MCF 10A (cell line): ENCODE measurements at regions not wholly inside any gene's neighbourhood (a gene's known extent, or its start where the extent isn't known, plus 50 kb on each side); places are given as distances from the start of the nearest gene placed in this dataset.

Experiments used
- BruUV-seq: library from RNA; stranded (reverse); fragments of 400-500 nt; replicated peaks from 2 replicates; lab custom pipeline; 2021; lab: Mats Ljungman, UMichigan
- CTCF ChIA-PET: fragments of 300-600 bp; sonication (Branson Sonifier 250); formaldehyde crosslinking; extraction: SDS; loops from one replicate; lab custom pipeline; 2021; ENCODE audit warnings: antibody characterized with exemption, inconsistent platforms; lab: Yijun Ruan, JAX
- POLR2A ChIA-PET: fragments of 300-600, 350-650 bp; sonication (Branson Sonifier 250); formaldehyde crosslinking; extraction: SDS; loops from one replicate; lab custom pipeline; 2020; ENCODE audit warnings: antibody characterized with exemption, inconsistent platforms; lab: Yijun Ruan, JAX
- DNase-seq: peaks from one replicate; pipeline ENCODE4 v3.0.0-alpha.2; 2018; ENCODE audit not compliant: unreplicated experiment
- H3K27ac Mint-ChIP-seq: one replicate; pipeline ENCODE4 v1.8.0; 2022; ENCODE audit warnings: mild to moderate bottlenecking, low read depth, mixed read lengths; ENCODE audit not compliant: unreplicated experiment
- H3K27me3 Mint-ChIP-seq: one replicate; pipeline ENCODE4 v1.8.0; 2022; ENCODE audit warnings: mixed read lengths; ENCODE audit not compliant: insufficient read depth, unreplicated experiment
- H3K36me3 Mint-ChIP-seq: one replicate; pipeline ENCODE4 v1.8.0; 2022; ENCODE audit warnings: mild to moderate bottlenecking, moderate library complexity, mixed read lengths; ENCODE audit not compliant: insufficient read depth, unreplicated experiment
- H3K4me1 Mint-ChIP-seq: one replicate; pipeline ENCODE4 v1.8.0; 2022; ENCODE audit warnings: mixed read lengths; ENCODE audit not compliant: insufficient read depth, unreplicated experiment
- H3K4me3 Mint-ChIP-seq: one replicate; pipeline ENCODE4 v1.8.0; 2022; ENCODE audit warnings: mild to moderate bottlenecking, moderate library complexity, mixed read lengths; ENCODE audit not compliant: unreplicated experiment
- H3K9me3 Mint-ChIP-seq: one replicate; pipeline ENCODE4 v1.8.0; 2022; ENCODE audit warnings: mixed read lengths; ENCODE audit not compliant: unreplicated experiment
- CTCF ChIP-seq: fragments of 200-600 bp; IDR thresholded peaks from one replicate; pipeline ENCODE4 v1.8.0; 2022; ENCODE audit warnings: antibody characterized with exemption, mild to moderate bottlenecking; ENCODE audit not compliant: unreplicated experiment
- intact Hi-C: fragments of 100-400 bp; cut with micrococcal nuclease; formaldehyde crosslinking; loops from 2 replicates; pipeline ENCODE4 v1.14.1; 2022

GRCh38 chr17:77572851-77573250 is 385.7 kb upstream of the TNRC6C start:
- DNase-seq, result no peak
- Mint-ChIP-seq H3K4me3 (no peak overlapping the region), H3K27me3 (no peaks in the 10 kb centered on the region), H3K36me3 (no peaks in the 10 kb centered on the region), H3K27ac (no peak overlapping the region), H3K9me3 (no peaks in the 10 kb centered on the region), H3K4me1 (no peaks in the 10 kb centered on the region)
- ChIA-PET CTCF (no interaction called here), POLR2A (interaction anchor here (1.2 kb wide), 1 partner anchor 404 kb away, joined by 4 read pairs; no protein-coding TSS in a partner anchor)
- intact Hi-C loops, result no loop called here
- TF ChIP-seq CTCF, result no peak
- no TSS peak for BruUV-seq

- intact Hi-C loops, result no loop called here
- Mint-ChIP-seq H3K27ac (no peak overlapping the region), H3K27me3 (no peaks in the 10 kb centered on the region), H3K4me3 (no peak overlapping the region), H3K4me1 (peaks cover 8% of the 10 kb centered on the region), H3K9me3 (no peaks in the 10 kb centered on the region), H3K36me3 (no peaks in the 10 kb centered on the region)
- ChIA-PET POLR2A (interaction anchor here (0.7 kb wide), 1 partner anchor 182 kb away, joined by 3 read pairs; no protein-coding TSS in a partner anchor), CTCF (no interaction called here)
- BruUV-seq, result no TSS peak
- DNase-seq, result no peak
- TF ChIP-seq CTCF, result no peak
These were observed 381.0 kb upstream of the TNRC6C start for GRCh38 chr17:77577491-77577890.

DNA sequence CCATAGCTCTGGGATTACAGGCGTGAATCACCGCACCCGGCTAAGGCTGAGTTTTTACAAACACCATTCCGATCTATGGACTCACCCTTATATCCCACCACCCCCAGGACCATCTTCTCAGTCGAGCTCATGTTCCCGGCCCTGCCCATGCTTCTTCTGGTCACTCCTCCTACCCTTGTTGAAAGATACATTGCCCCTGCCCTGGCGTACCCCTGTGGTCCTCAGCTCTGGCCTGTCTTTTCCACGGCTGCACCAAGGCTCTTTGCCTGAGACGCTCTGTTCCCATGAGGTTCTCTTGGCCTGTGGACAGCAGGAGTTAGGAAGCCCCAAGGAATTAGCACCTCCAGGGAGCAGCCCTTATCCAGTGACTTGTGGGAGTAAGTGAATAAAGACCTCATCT is 379.4 kb upstream of the TNRC6C start:
- Mint-ChIP-seq H3K4me1 (peaks cover 8% of the 10 kb centered on the region), H3K4me3 (no peak overlapping the region), H3K27ac (no peak overlapping the region), H3K9me3 (no peaks in the 10 kb centered on the region), H3K36me3 (no peaks in the 10 kb centered on the region), H3K27me3 (no peaks in the 10 kb centered on the region)
- ChIA-PET POLR2A (no interaction called here), CTCF (no interaction called here)
- no peak for TF ChIP-seq CTCF
- intact Hi-C loops, result no loop called here
- no peak for DNase-seq
- no TSS peak for BruUV-seq

DNA sequence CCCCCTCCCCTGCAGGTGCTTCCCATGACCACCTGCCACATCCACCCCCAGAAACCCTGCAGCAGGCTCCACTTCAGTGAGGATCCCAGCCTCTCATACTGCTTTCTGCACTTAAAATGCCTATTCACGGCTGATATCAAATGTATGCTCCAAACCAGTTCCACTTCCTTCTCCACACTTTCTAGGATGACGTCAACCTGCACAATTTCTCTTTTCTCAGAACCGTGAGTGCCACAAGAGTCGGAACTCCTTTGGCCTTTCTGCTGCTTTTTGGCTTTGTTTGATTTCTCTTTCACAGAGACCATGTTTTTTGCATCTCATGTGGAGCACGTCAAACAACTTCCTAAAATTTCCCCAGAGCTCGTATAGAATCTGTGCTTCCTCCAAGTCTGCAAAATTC is 378.8 kb upstream of the TNRC6C start:
- ChIA-PET CTCF (no interaction called here), POLR2A (no interaction called here)
- H3K9me3 Mint-ChIP-seq, result no peaks in the 10 kb centered on the region
- intact Hi-C loops, result no loop called here
- BruUV-seq, result no TSS peak
- DNase-seq, result no peak
- H3K36me3 Mint-ChIP-seq, result no peaks in the 10 kb centered on the region
- TF ChIP-seq CTCF, result no peak
- H3K27me3 Mint-ChIP-seq, result no peaks in the 10 kb centered on the region
- H3K27ac Mint-ChIP-seq, result no peak overlapping the region
- H3K4me1 Mint-ChIP-seq, result peaks cover 8% of the 10 kb centered on the region
- H3K4me3 Mint-ChIP-seq, result no peak overlapping the region
